HG03159 (cell line): ENCODE measurements at regions not wholly inside any gene's neighbourhood (a gene's known extent, or its start where the extent isn't known, plus 50 kb on each side); places are given as distances from the start of the nearest gene placed in this dataset.

ENCODE experiments used
- ATAC-seq: cut with Tn5 transposase; IDR thresholded peaks from one replicate; pipeline ENCODE4 v1.9.1; 2021; ENCODE audit warnings: mild to moderate bottlenecking, moderate library complexity; ENCODE audit not compliant: unreplicated experiment

GRCh38 chr2:23069156-23069555, 315.8 kb upstream of the KLHL29 start:
- no peak for ATAC-seq

- no peak for ATAC-seq
Measured at GRCh38 chr2:23069923-23070322, 315.1 kb upstream of the KLHL29 start.

GRCh38 chr2:23073056-23073455, 311.9 kb upstream of the KLHL29 start:
- no peak for ATAC-seq

DNA sequence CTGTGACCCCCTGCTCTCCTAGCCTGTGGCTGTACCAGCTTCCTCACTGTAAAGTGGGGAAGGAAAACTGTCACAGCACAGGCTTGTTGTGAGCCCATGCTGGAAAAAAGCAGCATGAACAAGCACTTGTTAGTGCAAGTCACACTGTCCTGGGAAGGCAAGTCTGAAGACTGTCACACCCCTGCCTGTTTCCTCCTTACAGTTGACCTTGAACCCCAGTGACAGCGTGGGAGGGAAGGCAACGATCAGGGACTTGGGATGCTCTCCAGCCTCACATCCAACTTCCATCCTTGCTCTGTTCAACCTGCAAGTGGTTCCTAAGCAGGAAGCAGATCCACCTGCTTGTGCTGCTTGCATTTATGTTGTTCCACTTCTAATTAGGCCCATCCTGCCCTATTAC, 311.3 kb upstream of the KLHL29 start:
- ATAC-seq: no peak

GRCh38 chr2:23077596-23077995, 307.4 kb upstream of the KLHL29 start:
- ATAC-seq: no peak

- no peak for ATAC-seq
Measured at GRCh38 chr2:23078784-23079434, 306.1 kb upstream of the KLHL29 start.

- ATAC-seq: no peak
Measured at GRCh38 chr2:23083966-23084365, 301.0 kb upstream of the KLHL29 start.

- no peak for ATAC-seq
Measured at GRCh38 chr2:23091019-23091418, 294.0 kb upstream of the KLHL29 start.

DNA sequence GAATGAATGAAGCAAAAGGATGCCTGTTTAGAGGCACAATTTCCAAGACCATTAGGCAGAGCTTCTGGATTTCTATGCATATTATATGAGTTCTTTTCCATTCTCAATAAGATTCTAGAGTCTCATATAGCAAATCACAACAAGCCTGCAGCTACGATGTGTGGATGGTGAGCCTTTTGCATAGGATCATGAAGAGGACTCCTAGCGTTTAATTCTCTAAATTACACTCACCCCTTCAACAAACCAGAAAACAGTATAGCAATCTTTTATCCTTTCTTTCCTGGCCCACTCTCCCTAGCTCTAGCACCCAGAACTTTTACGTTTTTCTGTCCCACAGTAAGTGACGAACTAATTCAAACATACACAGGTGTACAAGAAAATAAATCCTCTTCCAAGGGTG, 293.1 kb upstream of the KLHL29 start:
- ATAC-seq: no peak

GRCh38 chr2:23092831-23093230, 292.1 kb upstream of the KLHL29 start:
- no peak for ATAC-seq

DNA sequence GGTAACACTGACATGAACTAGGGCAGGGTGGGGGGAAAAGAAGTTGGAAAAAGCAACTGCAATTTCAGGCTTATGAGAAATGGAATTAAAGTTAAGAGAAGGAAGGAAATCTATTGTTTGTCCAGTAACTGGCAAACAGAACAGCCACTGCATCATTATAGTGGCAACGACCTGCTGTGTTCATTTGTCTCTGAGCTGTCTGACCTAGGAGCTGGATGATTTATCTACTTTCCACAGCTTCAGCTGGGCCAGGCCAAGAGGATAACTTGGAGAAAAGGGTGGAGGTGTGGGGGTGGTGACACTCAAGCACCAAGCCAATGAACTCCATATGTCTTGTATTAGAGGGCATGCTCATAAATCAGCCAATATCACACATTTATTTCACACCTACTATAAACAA, 291.5 kb upstream of the KLHL29 start:
- ATAC-seq: no peak

- ATAC-seq: no peak
Measured at GRCh38 chr2:23096906-23097602, 287.9 kb upstream of the KLHL29 start.

- no peak for ATAC-seq
Measured at GRCh38 chr2:23100406-23100805, 284.6 kb upstream of the KLHL29 start.

DNA sequence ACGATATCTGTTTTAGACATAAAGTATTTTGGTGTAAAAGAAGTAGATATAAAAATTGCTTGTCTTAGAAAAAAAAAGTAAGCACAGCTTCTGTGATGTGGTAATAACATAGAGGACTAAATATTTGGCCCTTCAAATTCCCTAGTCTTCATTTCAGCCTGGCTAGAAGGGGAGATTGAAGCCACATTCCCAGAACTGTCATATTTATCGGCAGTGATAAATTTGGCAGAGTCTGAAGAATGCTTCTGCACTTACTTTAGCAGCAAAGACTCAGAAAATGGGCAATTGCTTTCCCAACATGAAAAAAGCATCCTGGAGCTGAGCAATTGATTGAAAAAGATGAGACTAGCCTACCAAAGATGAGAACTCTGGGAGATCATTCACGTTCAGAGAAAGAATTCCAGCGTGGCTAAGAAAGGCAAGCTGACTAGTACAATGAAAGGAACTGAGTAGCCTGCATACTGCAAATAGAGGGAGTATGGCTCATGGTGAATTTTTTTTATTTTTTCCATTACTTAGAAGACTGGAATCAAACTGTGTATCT, 278.7 kb upstream of the KLHL29 start:
- no peak for ATAC-seq

DNA sequence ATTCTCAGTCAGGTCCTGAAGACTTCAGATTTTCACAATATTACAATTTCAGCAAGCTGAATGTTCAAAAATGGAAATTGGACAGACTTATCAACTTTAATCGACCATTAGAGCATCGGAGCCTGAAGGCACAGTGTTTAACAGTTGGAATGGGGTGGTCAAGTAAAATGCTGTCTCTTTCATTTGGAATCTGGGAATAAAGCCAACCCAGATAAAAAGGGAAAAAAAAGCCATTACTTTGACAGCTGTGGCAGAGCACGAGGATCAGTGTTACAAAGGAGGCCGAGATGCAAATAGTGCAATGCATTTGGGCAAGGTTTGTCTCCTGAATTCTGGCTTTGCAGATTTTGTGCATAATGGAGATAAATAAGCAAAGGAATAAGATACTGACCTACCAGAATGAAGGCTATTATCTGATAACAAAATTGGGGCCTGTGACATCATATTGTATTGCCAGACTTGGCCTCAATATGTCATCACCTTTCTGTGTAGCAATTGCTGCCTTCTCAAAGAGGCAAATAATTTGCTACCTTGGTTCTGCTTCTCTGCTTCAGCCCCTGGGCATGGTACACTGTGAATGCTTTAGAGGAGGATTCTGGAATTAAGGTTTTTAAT, 277.5 kb upstream of the KLHL29 start:
- ATAC-seq: no peak

DNA sequence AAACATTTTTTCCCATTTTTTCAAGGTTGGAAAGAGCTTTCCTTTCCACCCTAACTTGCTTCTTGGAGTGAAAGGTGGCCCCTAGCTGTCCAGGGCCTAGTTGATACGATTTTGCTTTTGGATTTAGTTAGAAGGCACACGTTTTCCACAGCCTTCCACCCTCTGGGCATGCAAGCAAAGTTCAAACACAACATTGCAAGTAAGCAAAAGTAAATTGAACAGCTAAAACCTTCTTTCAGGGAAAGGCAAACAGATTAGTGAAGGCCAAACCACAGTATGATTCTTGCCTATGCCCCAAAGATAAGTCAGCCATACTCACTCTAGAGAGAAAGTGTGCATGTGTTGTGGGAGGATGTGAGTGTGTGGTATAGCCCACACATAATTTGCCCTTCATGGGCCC, 273.7 kb upstream of the KLHL29 start:
- no peak for ATAC-seq

DNA sequence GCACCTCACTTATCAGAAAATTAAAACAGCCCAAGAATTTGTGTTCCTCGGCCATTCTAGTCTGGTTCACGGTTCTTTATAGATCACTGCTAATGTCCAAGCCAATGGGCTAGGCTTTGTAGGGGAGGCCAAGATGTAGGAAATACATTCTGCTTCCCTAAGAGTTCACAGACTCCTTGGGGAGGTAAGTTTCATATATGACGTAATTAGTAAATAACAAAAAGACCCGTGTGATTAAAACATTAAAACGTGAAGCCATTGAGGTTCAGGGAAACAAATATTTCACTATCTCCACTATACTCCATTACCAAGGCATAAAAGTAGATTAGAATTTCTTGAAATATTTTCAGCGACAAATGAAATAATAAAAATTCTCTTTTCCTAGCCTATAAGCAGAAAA, 272.5 kb upstream of the KLHL29 start:
- no peak for ATAC-seq

GRCh38 chr2:23114299-23114698, 270.7 kb upstream of the KLHL29 start:
- ATAC-seq: no peak

DNA sequence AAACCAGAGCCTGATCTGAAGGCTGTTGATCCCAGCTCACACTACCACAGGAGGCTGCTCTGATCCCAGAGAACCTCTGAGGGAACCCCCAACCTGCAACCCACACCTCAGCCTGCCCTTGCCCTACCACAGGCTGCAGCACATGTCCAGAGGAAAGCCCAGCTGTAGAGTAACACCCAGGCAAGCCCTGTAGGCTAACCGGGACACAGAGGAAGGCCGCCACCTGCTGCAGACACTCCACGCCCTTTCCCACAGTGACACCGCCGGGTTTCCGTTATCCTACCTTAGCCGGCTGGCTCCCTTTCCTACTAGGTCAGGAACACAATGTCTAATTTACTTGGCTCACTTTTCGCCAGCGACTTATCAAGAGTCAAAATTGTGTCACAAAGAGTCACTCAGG, 266.7 kb upstream of the KLHL29 start:
- no peak for ATAC-seq

- ATAC-seq: no peak
Measured at GRCh38 chr2:23118894-23119293, 266.1 kb upstream of the KLHL29 start.

GRCh38 chr2:23120161-23120560, 264.8 kb upstream of the KLHL29 start:
- no peak for ATAC-seq

DNA sequence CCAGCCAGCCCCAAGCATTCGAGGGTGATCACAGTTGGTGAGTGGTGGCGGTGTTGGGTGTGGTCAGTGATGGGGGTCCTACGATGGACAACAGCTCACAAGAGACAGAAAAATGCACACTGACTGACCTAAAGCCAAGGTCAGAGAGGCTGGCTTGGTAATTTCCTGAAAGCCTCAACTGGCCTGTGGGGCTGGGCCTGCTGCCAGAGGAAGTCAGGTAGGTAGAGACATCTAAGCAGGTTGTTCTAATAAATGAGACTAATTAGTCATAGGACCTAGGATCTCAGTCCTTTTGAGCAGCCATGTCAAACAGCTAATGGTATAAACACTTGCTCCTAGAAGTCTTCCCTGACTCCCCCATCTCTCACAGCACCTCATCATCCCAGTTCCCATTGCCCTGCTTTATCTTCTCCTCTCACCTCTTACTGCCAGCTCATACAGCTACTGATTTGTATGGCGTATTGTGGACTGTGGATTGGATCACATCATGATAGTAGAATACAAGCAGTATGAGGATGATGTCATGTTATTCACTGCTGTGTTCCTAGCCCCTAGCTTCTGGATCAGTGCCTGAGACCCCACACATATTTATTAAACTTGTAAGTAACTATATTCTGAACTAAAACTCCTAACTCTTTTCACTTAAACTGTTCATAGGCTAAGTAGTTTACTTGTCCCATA, 262.9 kb upstream of the KLHL29 start:
- no peak for ATAC-seq
